HK-2 (cell line): ENCODE measurements at regions not wholly inside any gene's neighbourhood (a gene's known extent, or its start where the extent isn't known, plus 50 kb on each side); places are given as distances from the start of the nearest gene placed in this dataset.

Experiments used
- DNase-seq: peaks from one replicate; pipeline ENCODE4 v3.0.0-alpha.2; 2018; ENCODE audit not compliant: unreplicated experiment

GRCh38 chr17:72301887-72302286 lies 181.1 kb downstream of the SOX9 start:
- DNase-seq, result no peak

- DNase-seq, result no peak
Observed at GRCh38 chr17:72302735-72303134, 181.9 kb downstream of the SOX9 start.

GRCh38 chr17:72303787-72304733 lies 183.2 kb downstream of the SOX9 start:
- DNase-seq, result no peak

- DNase-seq, result no peak
Observed at GRCh38 chr17:72304859-72305258, 184.0 kb downstream of the SOX9 start.

- DNase-seq, result no peak
Observed at GRCh38 chr17:72305472-72305871, 184.7 kb downstream of the SOX9 start.

GRCh38 chr17:72306037-72306436 lies 185.2 kb downstream of the SOX9 start:
- no peak for DNase-seq

GRCh38 chr17:72307836-72308235 lies 187.0 kb downstream of the SOX9 start:
- DNase-seq, result no peak

- no peak for DNase-seq
Observed at GRCh38 chr17:72308744-72309385, 188.0 kb downstream of the SOX9 start.

GRCh38 chr17:72311004-72311403 lies 190.2 kb downstream of the SOX9 start:
- DNase-seq, result no peak

- DNase-seq, result no peak
Observed at GRCh38 chr17:72315122-72315913, 194.5 kb downstream of the SOX9 start.

GRCh38 chr17:72318131-72318530 lies 197.3 kb downstream of the SOX9 start:
- DNase-seq, result no peak

GRCh38 chr17:72321896-72322295 lies 201.1 kb downstream of the SOX9 start:
- no peak for DNase-seq

- no peak for DNase-seq
Observed at GRCh38 chr17:72332367-72332766, 211.5 kb downstream of the SOX9 start.

GRCh38 chr17:72333570-72333969 lies 212.8 kb downstream of the SOX9 start:
- no peak for DNase-seq

- DNase-seq, result peak; percentile 15
Observed at GRCh38 chr17:72334205-72334604, 213.4 kb downstream of the SOX9 start.

- DNase-seq, result no peak
Observed at GRCh38 chr17:72336026-72336803, 215.4 kb downstream of the SOX9 start.

- no peak for DNase-seq
Observed at GRCh38 chr17:72336804-72337070, 215.9 kb downstream of the SOX9 start.

GRCh38 chr17:72338304-72338703 lies 217.5 kb downstream of the SOX9 start:
- DNase-seq, result no peak

GRCh38 chr17:72338847-72339790 lies 218.3 kb downstream of the SOX9 start:
- DNase-seq, result peak; percentile 85

- no peak for DNase-seq
Observed at GRCh38 chr17:72340836-72341235, 220.0 kb downstream of the SOX9 start.

GRCh38 chr17:72342061-72342460 lies 221.2 kb downstream of the SOX9 start:
- DNase-seq, result no peak
